Adrenal gland (tissue), 9 donors: ENCODE measurements at regions not wholly inside any gene's neighbourhood (a gene's known extent, or its start where the extent isn't known, plus 50 kb on each side); places are given as distances from the start of the nearest gene placed in this dataset.
A peak's percentile ranks its signal among the peaks of the same experiment; 100 is the strongest.

Experiments used
- DNase-seq, 7 donors: peaks; one replicate each; pipeline ENCODE4 v3.0.0-alpha.2; 2019 to 2020
- H3K27ac ChIP-seq, 5 donors: fragments of 200-600 bp; sonication (generic) in 4 of 5; 1 replicate in 3 of 5; 2 replicates in 2 of 5; pipeline versions ENCODE4 v1.5.1 to v1.8.0; 2016 to 2020; ENCODE audit warnings: mild to moderate bottlenecking in 1 of 5
- H3K27me3 ChIP-seq: fragments of 200-600 bp; 2 replicates; pipeline ENCODE4 v1.8.0; 2021
- H3K36me3 ChIP-seq, 2 donors: fragments of 200-600 bp; replicated peaks in 1 of 2; 1 replicate in 1 of 2; 2 replicates in 1 of 2; pipeline versions ENCODE4 v1.5.1 to v1.8.0; 2018 to 2022
- H3K4me1 ChIP-seq, 2 donors: fragments of 200-600 bp; replicated peaks in 1 of 2; 1 replicate in 1 of 2; 2 replicates in 1 of 2; pipeline versions ENCODE4 v1.5.1 to v1.8.0; 2018 to 2021
- H3K4me3 ChIP-seq, 4 donors: fragments of 200-600 bp; sonication (generic) in 3 of 4; one replicate each; pipeline ENCODE4 v1.5.1; 2016 to 2018
- H3K9me3 ChIP-seq, 3 donors: fragments of 200-600 bp; sonication (generic) in 1 of 3; replicated peaks in 1 of 3; 1 replicate in 2 of 3; 2 replicates in 1 of 3; pipeline versions ENCODE4 v1.5.1 to v1.8.0; 2016 to 2021
- POLR2A ChIP-seq, 2 donors: fragments of 450-650 bp; IDR thresholded peaks; one replicate each; pipeline ENCODE4 v1.6.1; 2017; ENCODE audit warnings: antibody characterized with exemption in 2 of 2, mild to moderate bottlenecking in 2 of 2, moderate library complexity in 1 of 2
- WGBS, 4 donors: extraction: QIAGEN DNeasy Blood & Tissue Kit in 2 of 4; methylation state at CpG; one replicate each; pipeline versions ENCODE4 v1.1.5 to v1.1.7; 2013 to 2017; 5-methylcytosine and 5-hydroxymethylcytosine counted together
- intact Hi-C, 2 donors: fragments of 100-400 bp; cut with DNase I; formaldehyde crosslinking; loops; one replicate each; pipeline versions ENCODE4 v1.14.1 to v1.15.0; 2022 to 2023
- TF ChIP-seq, protein P1 (sequence below), 6 experiments: fragments of 450-650 bp in 4 of 6; fragments of 200-600 bp in 2 of 6; sonication (generic) in 1 of 6; IDR thresholded peaks; 1 replicate in 5 of 6; 2 replicates in 1 of 6; pipeline versions ENCODE4 v1.5.1 to v1.8.0; 2016 to 2021; ENCODE audit warnings: antibody characterized with exemption in 6 of 6, mild to moderate bottlenecking in 2 of 6, moderate library complexity in 1 of 6
- donor health status: healthy with polysubstance abuse.
- donor health status: Bipolar disorder and iron deficiency.
- donor health status: DM: yes; HTN: yes; CAD: no.
- donor health status: DM: no; HTN: no; CAD: no.
- donor health status: DM: no; HTN: no; CAD: no.

DNA sequence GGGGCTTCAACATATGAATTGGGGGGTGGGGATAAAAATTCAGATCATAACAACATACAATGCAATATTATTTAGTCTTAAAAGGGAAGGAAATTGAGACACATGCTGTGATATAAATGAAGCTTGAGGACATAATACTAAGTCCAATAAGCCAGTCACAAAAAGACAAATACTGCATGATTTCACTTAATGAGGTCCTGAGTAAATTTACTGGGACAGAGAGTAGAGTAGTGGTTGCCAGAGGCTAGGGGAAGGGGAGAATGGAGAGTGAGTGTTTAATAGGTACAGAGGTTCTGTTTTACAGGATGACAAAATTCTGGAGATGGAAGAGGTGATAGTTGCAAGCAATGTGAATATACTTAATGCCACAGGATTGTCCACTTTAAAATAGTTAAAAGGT, 89.2 kb upstream of the RAPGEF2 start:
- TF ChIP-seq, protein P1, sequence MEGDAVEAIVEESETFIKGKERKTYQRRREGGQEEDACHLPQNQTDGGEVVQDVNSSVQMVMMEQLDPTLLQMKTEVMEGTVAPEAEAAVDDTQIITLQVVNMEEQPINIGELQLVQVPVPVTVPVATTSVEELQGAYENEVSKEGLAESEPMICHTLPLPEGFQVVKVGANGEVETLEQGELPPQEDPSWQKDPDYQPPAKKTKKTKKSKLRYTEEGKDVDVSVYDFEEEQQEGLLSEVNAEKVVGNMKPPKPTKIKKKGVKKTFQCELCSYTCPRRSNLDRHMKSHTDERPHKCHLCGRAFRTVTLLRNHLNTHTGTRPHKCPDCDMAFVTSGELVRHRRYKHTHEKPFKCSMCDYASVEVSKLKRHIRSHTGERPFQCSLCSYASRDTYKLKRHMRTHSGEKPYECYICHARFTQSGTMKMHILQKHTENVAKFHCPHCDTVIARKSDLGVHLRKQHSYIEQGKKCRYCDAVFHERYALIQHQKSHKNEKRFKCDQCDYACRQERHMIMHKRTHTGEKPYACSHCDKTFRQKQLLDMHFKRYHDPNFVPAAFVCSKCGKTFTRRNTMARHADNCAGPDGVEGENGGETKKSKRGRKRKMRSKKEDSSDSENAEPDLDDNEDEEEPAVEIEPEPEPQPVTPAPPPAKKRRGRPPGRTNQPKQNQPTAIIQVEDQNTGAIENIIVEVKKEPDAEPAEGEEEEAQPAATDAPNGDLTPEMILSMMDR (IDR thresholded peaks at IDR 0.05), result no peak
- TF ChIP-seq POLR2A (IDR thresholded peaks at IDR 0.05), result no peak
- H3K27ac ChIP-seq, result no peak overlapping the region
- H3K4me3 ChIP-seq, result no peak overlapping the region
- peaks cover 0 to 11% of the 10 kb centered on the region in 2 donors for H3K4me1 ChIP-seq
- H3K9me3 ChIP-seq, result no peaks in the 10 kb centered on the region
- intact Hi-C loops, result no loop called here
- DNase-seq, result no peak
- no peaks in the 10 kb centered on the region for H3K36me3 ChIP-seq
- H3K27me3 ChIP-seq, result no peaks in the 10 kb centered on the region

DNA sequence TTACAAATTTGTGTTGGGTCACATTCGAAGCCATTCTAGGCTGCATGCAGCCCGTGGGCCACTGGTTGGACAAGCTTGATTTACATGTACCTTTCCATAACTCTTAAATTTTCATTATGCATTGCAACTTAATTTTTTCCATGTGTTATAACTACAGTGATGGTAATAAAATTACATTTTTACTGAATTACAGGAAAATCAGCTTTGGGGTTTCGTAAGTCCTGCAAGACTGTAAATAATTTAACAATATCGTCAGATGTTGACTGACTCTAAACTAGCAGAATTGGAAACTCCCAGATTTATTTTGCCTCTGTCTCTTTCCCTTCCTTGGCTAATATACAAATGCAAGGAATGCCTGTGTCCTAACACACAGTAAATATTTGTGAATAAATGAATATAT, 88.0 kb upstream of the RAPGEF2 start:
- Histone ChIP-seq H3K36me3 (no peaks in the 10 kb centered on the region), H3K27me3 (no peaks in the 10 kb centered on the region), H3K4me3 (no peak overlapping the region), H3K9me3 (no peaks in the 10 kb centered on the region), H3K27ac (no peak overlapping the region), H3K4me1 (peaks cover 0 to 11% of the 10 kb centered on the region in 2 donors)
- WGBS, 4 donors, result 71 to 93% (median 85%) methylated on average over 4 of the region's 4 CpGs
- intact Hi-C loops, result no loop called here
- DNase-seq, result no peak
- TF ChIP-seq, protein P1 (IDR thresholded peaks at IDR 0.05), result no peak
- no peak for TF ChIP-seq POLR2A (IDR thresholded peaks at IDR 0.05)

DNA sequence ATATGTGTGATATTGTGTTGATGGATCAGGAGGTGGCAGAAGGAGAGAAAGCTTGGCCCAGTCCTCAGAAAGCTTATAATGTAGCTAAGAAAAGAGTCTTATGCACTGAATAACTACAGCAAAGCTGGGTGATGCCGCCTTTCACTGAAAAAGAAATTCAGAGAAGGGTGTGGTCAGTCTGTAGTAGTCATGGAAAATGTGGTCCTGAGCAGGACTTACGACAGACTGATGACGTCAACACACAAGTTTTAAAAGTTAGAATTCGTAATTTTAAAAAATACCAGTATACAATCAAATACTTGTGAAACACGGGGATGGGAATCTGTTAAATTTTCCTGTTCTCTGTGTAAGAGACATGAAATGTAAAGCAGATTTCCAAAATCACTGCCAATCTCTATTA, 87.0 kb upstream of the RAPGEF2 start:
- WGBS, 4 donors, result 90 to 94% (median 92%) methylated on average over 5 of the region's 5 CpGs
- TF ChIP-seq, protein P1 (IDR thresholded peaks at IDR 0.05), result no peak
- no peak for TF ChIP-seq POLR2A (IDR thresholded peaks at IDR 0.05)
- intact Hi-C loops, result no loop called here
- no peaks in the 10 kb centered on the region for H3K27me3 ChIP-seq
- H3K9me3 ChIP-seq, result no peaks in the 10 kb centered on the region
- H3K27ac ChIP-seq, result no peak overlapping the region
- peaks cover 0 to 4% of the 10 kb centered on the region in 2 donors for H3K4me1 ChIP-seq
- no peaks in the 10 kb centered on the region for H3K36me3 ChIP-seq
- no peak for DNase-seq
- no peak overlapping the region for H3K4me3 ChIP-seq

DNA sequence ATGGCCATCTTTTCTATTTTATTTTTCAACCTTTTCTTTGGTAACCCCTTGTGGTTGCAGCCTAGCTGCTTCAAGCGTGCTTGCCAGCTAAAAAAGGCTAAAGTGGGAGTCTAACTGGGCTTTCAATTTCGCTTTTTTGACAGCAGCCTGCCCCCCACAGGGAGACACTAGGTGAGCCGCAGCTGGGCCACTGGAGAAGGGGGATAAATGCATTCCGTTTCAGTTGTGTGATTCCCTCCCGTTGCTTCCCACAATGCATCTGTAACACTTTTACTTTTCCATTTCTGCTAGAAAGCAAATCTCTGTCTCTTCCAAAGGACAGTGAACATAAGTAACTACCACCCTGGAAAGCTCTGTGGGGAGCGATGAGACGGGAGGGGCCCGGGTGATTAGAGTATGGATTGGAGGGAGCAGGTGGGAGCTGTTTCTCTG, 86.3 kb upstream of the RAPGEF2 start:
- TF ChIP-seq, protein P1 (IDR thresholded peaks at IDR 0.05), result no peak
- no peak for TF ChIP-seq POLR2A (IDR thresholded peaks at IDR 0.05)
- DNase-seq, result no peak
- intact Hi-C loops, result no loop called here
- no peaks in the 10 kb centered on the region for H3K27me3 ChIP-seq
- no peak overlapping the region for H3K27ac ChIP-seq
- H3K4me1 ChIP-seq, result peaks cover 0 to 4% of the 10 kb centered on the region in 2 donors
- H3K4me3 ChIP-seq, result peak overlapping the region in 1 of 4 donors; percentile 17
- no peaks in the 10 kb centered on the region for H3K36me3 ChIP-seq
- WGBS, 4 donors, result 31 to 42% (median 39%) methylated on average over 8 of the region's 8 CpGs
- H3K9me3 ChIP-seq, result no peaks in the 10 kb centered on the region
